Ammon's horn (tissue), 1 donor: ENCODE measurements at regions not wholly inside any gene's neighbourhood (a gene's known extent, or its start where the extent isn't known, plus 50 kb on each side); places are given as distances from the start of the nearest gene placed in this dataset.
A peak's percentile ranks its signal among the peaks of the same experiment; 100 is the strongest.

Source experiments
- DNase-seq: peaks from one replicate; pipeline ENCODE4 v3.0.0-alpha.2; 2016; ENCODE audit warnings: low spot score

DNA sequence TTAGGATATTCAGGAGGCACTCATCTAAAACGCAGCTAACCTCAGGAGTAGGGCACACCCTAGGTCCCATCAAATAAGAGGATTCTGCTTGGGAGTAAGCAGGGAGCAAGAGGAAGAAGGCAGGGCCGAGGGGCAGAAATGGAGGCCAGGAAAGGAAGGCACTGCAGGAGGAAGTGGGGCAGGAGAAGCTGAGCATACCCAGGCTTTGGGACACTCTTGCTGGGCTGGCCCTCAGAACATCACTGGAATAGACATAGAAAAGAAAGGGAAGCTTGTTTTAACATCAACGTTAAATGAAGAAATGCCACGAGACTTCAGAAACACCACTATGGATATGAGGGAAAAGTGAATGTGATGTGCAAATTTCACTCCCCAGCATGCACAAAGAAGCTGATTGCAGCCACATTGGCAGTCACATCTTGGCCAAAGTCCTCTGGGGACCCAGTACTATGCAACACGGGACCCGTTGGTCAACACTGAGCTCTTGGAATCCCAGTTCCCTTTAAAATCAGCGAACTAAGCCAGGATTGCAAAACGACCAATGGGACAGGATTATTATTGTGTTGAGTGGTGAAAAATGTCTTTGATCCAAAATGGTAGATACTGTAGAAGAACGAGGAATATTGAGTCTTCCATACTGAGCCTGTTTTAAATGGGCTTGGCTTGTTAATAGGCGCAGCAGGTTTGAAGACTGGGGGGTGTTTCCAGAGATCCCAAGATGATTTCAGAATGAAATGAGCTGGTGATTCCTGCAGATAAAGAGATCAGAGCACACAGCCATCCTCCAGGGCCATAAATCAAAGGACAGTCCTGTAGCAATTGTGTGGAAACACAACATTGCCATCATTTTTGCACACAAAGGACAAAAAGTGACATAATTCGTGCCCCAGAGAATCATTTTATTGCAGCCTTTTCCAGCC, 152.4 kb downstream of the TOMM20 start:
- DNase-seq = no peak

DNA sequence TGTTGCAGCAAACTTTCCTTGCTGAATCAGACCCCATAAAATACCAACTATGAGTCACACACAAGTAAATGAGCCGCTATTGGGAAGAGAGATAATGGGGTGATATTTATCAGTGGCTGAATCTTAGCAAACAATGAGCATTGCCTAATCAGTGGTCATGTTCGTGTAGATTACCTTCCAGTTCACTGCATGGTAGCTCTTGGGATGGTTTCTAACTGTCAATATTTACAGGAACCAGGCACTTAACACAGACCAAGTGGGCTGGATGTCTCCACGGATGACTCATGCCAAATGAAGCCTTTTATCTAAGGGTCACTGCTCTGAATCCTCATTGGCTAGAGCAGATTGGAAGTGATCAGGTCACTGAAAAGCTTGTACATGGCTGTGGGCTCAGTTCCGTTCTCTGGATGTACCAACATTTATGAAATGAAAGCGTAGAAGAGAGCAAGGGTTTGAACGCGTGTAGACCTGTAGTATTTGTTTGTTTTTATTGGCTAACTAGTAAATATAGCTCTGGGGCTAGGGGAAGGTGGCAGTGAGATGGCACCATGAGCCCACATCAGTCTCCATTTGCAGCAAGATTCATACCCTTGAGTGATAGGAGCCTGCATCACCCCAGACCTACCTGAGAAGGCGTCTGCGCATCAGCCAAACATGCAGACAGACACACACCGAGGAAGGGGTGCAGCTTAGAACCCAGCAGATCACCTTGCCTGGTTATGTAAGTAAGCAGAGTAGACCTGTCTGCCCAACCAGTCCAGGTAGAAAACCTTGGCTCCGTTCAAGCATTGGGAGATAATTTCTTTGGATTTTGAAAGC, 153.3 kb downstream of the TOMM20 start:
- no peak for DNase-seq

- DNase-seq = no peak
These were observed 155.0 kb downstream of the TOMM20 start for GRCh38 chr1:234973426-234974250.

DNA sequence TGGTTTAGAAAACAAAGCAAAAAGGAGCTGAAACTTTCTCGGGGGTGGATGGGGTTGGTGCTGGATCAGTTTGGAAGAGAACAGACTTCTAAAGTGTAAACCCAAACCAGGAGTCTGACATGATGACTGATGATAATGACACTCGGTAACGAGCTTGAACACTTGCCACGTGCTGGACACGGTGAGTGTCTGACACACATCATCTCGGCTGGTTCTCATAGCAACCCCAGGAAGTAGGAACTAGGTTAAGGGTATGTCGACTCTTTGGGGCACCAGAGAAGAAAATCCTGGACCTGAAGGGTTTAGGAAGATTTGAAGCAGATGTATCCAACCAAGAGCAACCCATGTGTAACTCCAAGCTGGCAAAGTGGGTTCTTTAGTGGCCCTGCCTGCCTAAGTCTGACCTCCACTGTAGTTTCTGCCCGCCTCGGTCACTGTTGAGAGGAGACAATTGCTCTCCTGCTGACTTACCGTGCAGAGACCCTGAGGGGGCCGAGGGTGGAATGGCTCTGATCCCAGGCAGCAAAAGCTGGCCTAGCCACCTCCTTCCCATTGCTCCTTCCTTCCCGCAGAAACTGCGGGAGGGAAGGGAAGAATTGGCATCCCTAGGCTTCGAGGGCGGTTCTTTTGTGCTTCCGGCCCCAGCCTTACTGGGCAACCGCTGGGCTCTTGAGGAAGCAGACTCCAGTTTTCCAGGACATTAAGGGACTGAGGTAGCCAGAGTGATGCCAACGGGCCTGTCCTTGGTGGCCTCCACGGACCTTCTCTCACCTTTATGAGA, 156.0 kb downstream of the TOMM20 start:
- no peak for DNase-seq

- no peak for DNase-seq
These were observed 156.9 kb downstream of the TOMM20 start for GRCh38 chr1:234971586-234972297.

GRCh38 chr1:234970731-234971476, 157.7 kb downstream of the TOMM20 start:
- peak; percentile 72 for DNase-seq

- DNase-seq = no peak
These were observed 158.3 kb downstream of the TOMM20 start for GRCh38 chr1:234970401-234970730.

DNA sequence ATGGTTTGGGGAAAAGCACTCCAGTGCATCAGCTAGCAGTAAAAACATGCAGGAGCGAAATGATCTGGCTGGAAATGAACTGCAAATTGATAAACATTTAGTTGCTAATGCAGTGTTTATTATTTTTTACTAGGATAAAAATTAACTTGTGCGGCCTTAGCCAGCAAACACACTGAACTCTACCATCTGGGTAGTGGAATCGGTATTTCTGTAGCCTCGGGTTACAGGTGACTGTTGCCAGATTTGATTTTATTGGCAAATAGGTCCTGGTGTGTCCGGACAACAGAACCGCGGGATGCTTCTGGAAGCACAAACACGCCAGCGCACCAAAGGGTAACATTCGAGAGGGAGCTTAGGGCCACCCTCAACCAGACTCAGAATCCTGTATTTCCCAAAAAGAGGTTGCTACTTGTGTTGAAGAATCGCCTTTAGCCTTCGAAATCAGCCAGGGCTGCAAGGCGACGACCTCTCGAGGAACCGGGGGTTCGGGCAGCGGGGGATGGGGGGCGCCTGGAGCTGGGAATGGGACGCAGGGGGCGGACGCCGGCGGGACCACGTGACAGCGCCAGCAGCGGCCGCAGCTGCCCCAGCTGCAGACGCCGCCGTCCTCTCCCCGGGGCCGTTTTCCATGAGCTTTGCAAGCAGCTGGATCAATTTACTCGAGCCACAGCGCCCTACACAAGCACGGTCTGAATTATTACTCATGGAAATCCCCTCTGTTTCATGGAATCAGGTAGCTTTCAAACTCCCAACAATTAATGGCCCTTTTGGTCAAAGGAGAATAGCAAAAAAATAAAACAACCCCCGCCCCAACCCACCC, 158.8 kb downstream of the TOMM20 start:
- peak; percentile 81 for DNase-seq

DNA sequence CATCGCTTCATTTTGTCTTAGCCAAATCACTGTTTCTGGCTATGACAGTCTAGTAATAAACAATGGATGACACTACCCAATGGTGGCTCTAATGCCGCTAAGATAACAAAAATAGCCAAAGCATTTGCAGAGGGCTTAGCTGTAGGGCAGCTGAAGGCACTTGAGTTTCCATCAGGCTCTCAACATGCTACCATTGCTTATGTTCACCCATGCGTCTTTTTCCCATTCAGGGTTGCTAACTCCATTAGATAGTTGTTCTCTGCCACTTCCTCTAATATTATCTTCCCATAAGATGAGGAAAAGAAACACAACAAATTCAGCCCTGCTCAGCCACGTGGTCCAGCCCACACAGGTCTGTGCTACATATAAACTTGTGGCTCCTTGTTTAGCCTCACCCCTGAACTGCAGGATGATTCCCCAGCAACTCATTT, 159.6 kb downstream of the TOMM20 start:
- no peak for DNase-seq

DNA sequence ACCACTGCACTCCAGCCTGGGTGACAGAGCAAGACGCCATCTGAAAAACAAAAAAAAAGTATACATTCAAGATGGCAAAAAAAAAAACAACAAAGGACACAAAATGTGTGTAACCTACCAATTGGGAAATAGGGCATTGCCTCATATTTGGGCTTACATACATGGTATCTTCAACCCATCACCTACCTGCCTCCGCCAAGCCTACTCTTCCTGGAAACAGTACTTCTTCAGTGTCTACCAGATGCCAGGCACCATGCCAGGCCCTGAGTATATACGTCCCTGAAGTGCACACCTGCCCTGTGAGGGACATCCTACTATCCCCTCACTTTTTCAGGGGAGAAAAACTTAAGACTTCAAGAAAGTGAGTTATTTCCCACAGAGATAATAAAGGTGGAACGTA, 160.2 kb downstream of the TOMM20 start:
- no peak for DNase-seq

GRCh38 chr1:234967121-234967520, 161.5 kb downstream of the TOMM20 start:
- DNase-seq = no peak

GRCh38 chr1:234965111-234965510, 163.5 kb downstream of the TOMM20 start:
- DNase-seq = no peak

- no peak for DNase-seq
These were observed 164.5 kb downstream of the TOMM20 start for GRCh38 chr1:234963904-234964702.

DNA sequence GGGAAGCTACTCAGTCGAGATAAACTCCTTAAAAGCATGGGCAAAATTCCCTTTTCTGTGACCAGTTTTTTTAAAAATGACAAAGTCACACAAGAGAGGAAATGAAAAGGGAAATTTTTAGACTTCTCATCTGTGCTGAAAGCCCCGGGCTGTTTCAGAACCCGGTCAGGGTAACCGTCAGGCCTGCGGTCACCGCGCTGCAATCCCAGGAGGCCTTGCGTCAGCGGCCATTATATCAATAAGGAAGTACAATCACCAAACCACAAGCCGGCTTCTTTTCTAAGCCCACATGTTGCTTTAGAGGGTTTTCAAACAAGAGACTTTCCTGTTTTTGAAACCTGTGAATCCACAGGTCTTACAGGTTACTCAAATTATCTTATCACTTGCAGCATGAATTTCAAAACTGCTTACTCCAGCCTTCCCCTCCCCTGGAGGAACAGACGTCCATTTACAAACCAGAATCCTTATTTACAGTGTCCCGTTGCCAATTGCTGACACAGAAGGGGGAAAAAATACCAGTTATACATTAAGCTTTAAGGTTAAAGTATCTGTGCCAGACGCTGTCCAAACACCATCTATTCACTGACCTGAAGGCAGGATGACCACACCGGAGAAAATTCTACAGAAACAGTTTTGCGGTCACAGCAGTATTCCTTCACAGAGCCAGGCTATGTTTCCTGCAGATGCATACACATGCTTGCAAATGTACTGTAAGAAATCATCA, 165.3 kb downstream of the TOMM20 start:
- DNase-seq = no peak

DNA sequence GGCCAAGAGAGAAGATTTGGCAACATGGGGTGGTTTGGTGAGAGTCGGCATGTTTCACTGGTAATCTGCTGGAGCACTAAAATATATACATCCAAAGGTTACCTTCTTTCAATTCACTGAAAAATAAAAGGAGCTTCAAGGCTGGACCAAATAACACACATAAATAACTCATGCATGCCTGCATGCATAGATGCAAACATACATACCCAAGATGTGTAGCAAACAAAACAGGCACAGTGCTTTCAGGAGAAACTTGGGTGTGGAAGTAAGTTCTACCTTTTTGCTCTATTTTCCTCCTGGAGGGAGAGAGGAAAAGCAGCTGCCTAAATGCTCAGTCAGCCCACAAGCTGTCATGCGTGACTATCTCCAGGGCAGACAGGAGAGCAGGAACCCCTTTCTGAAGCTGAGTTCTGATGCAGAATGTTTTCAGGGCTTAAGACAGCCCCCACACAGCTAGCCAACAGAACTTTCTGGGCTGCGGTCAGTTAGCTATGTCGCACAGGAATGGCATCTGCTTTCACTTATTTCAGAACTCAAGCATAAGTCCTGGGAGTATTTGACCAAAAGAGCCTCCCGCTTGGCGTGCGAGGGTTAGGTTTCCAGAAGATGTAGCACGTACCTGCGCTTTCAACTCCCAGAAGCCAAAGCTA, 166.2 kb downstream of the TOMM20 start:
- DNase-seq = no peak

DNA sequence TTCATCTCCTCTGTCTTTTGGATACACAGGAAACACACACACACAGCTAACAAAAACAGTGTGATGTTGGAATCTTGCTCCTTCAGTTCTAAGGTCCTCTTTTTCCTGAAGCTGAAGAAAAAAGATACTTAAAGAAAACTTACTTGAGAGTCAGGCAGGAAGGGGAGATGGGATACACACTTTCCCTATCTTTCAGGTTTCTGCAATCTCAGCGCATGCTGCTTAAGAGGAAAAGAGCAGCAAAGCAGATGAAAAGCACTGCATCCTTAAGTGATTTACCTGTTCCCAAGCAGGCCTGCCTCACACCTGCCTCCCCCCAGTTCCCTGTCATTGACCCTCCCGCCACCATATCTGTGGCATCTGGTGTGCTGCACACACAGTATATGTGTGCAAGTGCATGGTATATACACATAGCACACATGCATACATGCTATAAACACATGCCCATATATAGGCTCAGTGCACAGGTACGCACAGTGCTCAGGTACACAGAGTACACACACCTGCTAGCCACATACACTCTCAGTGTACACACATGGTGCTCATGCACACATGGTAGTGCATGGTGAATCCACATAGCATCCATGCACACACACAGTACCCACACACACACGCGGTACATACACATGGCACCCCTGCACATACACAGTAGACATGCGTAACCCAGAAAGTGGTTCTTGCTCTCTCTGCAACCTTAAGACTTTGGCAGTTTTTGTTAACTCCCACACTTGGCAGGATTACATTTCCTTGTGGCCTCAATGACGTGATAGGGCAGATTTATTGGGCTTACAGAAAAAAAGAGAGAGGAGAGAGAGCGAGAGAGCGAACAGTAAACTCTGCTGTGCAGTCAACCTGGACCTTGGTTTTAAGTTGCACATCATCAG, 166.9 kb downstream of the TOMM20 start:
- no peak for DNase-seq
